IMR-90 (cell line): ENCODE measurements at regions not wholly inside any gene's neighbourhood (a gene's known extent, or its start where the extent isn't known, plus 50 kb on each side); places are given as distances from the start of the nearest gene placed in this dataset.

ENCODE experiments used
- BHLHE40 ChIP-seq: fragments of 150-350 bp; IDR thresholded peaks from 2 replicates; pipeline ENCODE4 v1.6.1; 2016; ENCODE audit warnings: mild to moderate bottlenecking, low read depth, low read length
- CEBPB ChIP-seq: IDR thresholded peaks from 2 replicates; pipeline ENCODE4 v1.6.1; 2012; ENCODE audit warnings: low read depth, low read length, improper control_type of control experiment
- POLR2A ChIP-seq: IDR thresholded peaks from 2 replicates; pipeline ENCODE4 v1.6.1; 2012; ENCODE audit warnings: mild to moderate bottlenecking, low read depth, low read length
- RFX5 ChIP-seq: IDR thresholded peaks from 2 replicates; pipeline ENCODE4 v1.8.0; 2012; ENCODE audit warnings: low read depth, mild to moderate bottlenecking, low read length, moderate library complexity
- SMC3 ChIP-seq: fragments of 150-350 bp; IDR thresholded peaks from 2 replicates; pipeline ENCODE4 v1.6.1; 2016; ENCODE audit warnings: low read depth, mild to moderate bottlenecking, antibody characterized with exemption, low read length, moderate library complexity
- TF ChIP-seq, protein P1 (sequence below): conservative IDR thresholded peaks from 2 replicates; pipeline ENCODE4 v1.5.1; 2012; ENCODE audit warnings: mild to moderate bottlenecking, low read depth, low read length, improper control_type of control experiment
- TF ChIP-seq, protein P2 (sequence below): fragments of 150-350 bp; IDR thresholded peaks from 2 replicates; pipeline ENCODE4 v1.6.1; 2017; ENCODE audit warnings: mild to moderate bottlenecking, antibody characterized with exemption, low read length, low read depth

DNA sequence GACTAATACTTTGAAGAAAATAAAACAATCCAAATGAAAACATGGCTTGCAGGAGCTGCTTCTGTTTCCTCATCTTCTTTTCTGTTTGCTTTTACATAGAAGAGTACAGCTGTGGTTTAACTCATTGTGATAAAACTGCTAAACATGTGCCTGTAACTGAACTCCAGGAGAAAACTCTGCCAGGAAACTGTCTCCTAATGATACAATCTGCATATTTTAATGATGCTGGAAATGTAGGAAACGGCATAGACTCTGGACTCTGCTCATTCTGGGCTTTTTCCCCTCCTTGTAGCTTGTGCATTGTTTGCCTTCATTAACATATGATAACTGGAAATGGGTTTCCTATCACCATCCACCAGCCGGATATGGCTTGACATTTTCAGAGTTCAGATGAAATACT, 813.3 kb upstream of the WWC1 start:
- TF ChIP-seq, protein P1, sequence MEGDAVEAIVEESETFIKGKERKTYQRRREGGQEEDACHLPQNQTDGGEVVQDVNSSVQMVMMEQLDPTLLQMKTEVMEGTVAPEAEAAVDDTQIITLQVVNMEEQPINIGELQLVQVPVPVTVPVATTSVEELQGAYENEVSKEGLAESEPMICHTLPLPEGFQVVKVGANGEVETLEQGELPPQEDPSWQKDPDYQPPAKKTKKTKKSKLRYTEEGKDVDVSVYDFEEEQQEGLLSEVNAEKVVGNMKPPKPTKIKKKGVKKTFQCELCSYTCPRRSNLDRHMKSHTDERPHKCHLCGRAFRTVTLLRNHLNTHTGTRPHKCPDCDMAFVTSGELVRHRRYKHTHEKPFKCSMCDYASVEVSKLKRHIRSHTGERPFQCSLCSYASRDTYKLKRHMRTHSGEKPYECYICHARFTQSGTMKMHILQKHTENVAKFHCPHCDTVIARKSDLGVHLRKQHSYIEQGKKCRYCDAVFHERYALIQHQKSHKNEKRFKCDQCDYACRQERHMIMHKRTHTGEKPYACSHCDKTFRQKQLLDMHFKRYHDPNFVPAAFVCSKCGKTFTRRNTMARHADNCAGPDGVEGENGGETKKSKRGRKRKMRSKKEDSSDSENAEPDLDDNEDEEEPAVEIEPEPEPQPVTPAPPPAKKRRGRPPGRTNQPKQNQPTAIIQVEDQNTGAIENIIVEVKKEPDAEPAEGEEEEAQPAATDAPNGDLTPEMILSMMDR, result no peak
- no peak for TF ChIP-seq POLR2A
- no peak for TF ChIP-seq RFX5
- no peak for TF ChIP-seq SMC3
- TF ChIP-seq BHLHE40, result no peak
- no peak for TF ChIP-seq CEBPB
- TF ChIP-seq, protein P2, sequence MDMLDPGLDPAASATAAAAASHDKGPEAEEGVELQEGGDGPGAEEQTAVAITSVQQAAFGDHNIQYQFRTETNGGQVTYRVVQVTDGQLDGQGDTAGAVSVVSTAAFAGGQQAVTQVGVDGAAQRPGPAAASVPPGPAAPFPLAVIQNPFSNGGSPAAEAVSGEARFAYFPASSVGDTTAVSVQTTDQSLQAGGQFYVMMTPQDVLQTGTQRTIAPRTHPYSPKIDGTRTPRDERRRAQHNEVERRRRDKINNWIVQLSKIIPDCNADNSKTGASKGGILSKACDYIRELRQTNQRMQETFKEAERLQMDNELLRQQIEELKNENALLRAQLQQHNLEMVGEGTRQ, result no peak
